HG03196 (cell line): ENCODE measurements at regions not wholly inside any gene's neighbourhood (a gene's known extent, or its start where the extent isn't known, plus 50 kb on each side); places are given as distances from the start of the nearest gene placed in this dataset.
"Not testable (repeated sequence)": the region's sequence is repeated elsewhere in the genome, so short reads cannot be mapped to it uniquely, and the experiment has no call there.

Experiments
- ATAC-seq: cut with Tn5 transposase; IDR thresholded peaks from one replicate; pipeline ENCODE4 v1.9.1; 2021; ENCODE audit not compliant: unreplicated experiment

GRCh38 chr1:232363008-232363407 lies 266.9 kb downstream of the SIPA1L2 start:
- no peak for ATAC-seq

GRCh38 chr1:232357416-232357815 lies 272.5 kb downstream of the SIPA1L2 start:
- ATAC-seq: no peak

- no peak for ATAC-seq
Measured at GRCh38 chr1:232355162-232356006, 274.5 kb downstream of the SIPA1L2 start.

- no peak for ATAC-seq
Measured at GRCh38 chr1:232353001-232353400, 276.9 kb downstream of the SIPA1L2 start.

- ATAC-seq: no peak
Measured at GRCh38 chr1:232352366-232352765, 277.6 kb downstream of the SIPA1L2 start.

GRCh38 chr1:232351335-232351734 lies 278.6 kb downstream of the SIPA1L2 start:
- no peak for ATAC-seq

GRCh38 chr1:232346844-232347243 lies 283.1 kb downstream of the SIPA1L2 start:
- ATAC-seq: no peak

- ATAC-seq: no peak
Measured at GRCh38 chr1:232344791-232345399, 285.0 kb downstream of the SIPA1L2 start.

- ATAC-seq: not testable (repeated sequence)
Measured at GRCh38 chr1:232344186-232344585, 285.7 kb downstream of the SIPA1L2 start.

GRCh38 chr1:232340446-232340845 lies 289.5 kb downstream of the SIPA1L2 start:
- ATAC-seq: no peak

- ATAC-seq: no peak
Measured at GRCh38 chr1:232339073-232339472, 290.9 kb downstream of the SIPA1L2 start.

- ATAC-seq: no peak
Measured at GRCh38 chr1:232335741-232336293, 294.1 kb downstream of the SIPA1L2 start.

GRCh38 chr1:232335261-232335660 lies 294.7 kb downstream of the SIPA1L2 start:
- no peak for ATAC-seq

GRCh38 chr1:232334811-232335210 lies 295.1 kb downstream of the SIPA1L2 start:
- ATAC-seq: no peak

GRCh38 chr1:232334246-232334645 lies 295.7 kb downstream of the SIPA1L2 start:
- ATAC-seq: no peak

GRCh38 chr1:232333419-232333767 lies 296.5 kb downstream of the SIPA1L2 start:
- no peak for ATAC-seq

GRCh38 chr1:232332710-232333418 lies 297.1 kb downstream of the SIPA1L2 start:
- not testable (repeated sequence) for ATAC-seq

- ATAC-seq: no peak
Measured at GRCh38 chr1:232329103-232329813, 300.7 kb downstream of the SIPA1L2 start.

- no peak for ATAC-seq
Measured at GRCh38 chr1:232328486-232329102, 301.3 kb downstream of the SIPA1L2 start.

- ATAC-seq: no peak
Measured at GRCh38 chr1:232327899-232328298, 302.0 kb downstream of the SIPA1L2 start.

- no peak for ATAC-seq
Measured at GRCh38 chr1:232327269-232327668, 302.7 kb downstream of the SIPA1L2 start.
